Bone marrow (tissue), 2 donors: ENCODE measurements at regions not wholly inside any gene's neighbourhood (a gene's known extent, or its start where the extent isn't known, plus 50 kb on each side); places are given as distances from the start of the nearest gene placed in this dataset.

Source experiments
- DNase-seq, 2 donors: peaks; one replicate each; lab custom pipeline; 2025; lab: John Stamatoyannopoulos, UW

- DNase-seq: no peak
These were observed 155.3 kb downstream of the MRM1 start for GRCh38 chr17:36756695-36757094.

- no peak for DNase-seq
These were observed 159.0 kb downstream of the MRM1 start for GRCh38 chr17:36760425-36760824.

- no peak for DNase-seq
These were observed 160.0 kb downstream of the MRM1 start for GRCh38 chr17:36761203-36761950.

- no peak for DNase-seq
These were observed 164.2 kb downstream of the MRM1 start for GRCh38 chr17:36765436-36766043.

- DNase-seq: no peak
These were observed 167.0 kb downstream of the MRM1 start for GRCh38 chr17:36768394-36768793.

GRCh38 chr17:36773039-36773438 is 164.2 kb upstream of the LHX1 start:
- no peak for DNase-seq

- DNase-seq: no peak
These were observed 160.2 kb upstream of the LHX1 start for GRCh38 chr17:36777118-36777517.

GRCh38 chr17:36778448-36778847 is 158.8 kb upstream of the LHX1 start:
- DNase-seq: no peak

- DNase-seq: no peak
These were observed 157.7 kb upstream of the LHX1 start for GRCh38 chr17:36779550-36779949.

- no peak for DNase-seq
These were observed 152.6 kb upstream of the LHX1 start for GRCh38 chr17:36784633-36785032.

GRCh38 chr17:36786867-36787266 is 150.4 kb upstream of the LHX1 start:
- DNase-seq: no peak

GRCh38 chr17:36791150-36791941 is 145.9 kb upstream of the LHX1 start:
- DNase-seq: no peak

- DNase-seq: no peak
These were observed 145.3 kb upstream of the LHX1 start for GRCh38 chr17:36791942-36792475.

GRCh38 chr17:36792849-36793248 is 144.4 kb upstream of the LHX1 start:
- DNase-seq: no peak

GRCh38 chr17:36793976-36794375 is 143.3 kb upstream of the LHX1 start:
- no peak for DNase-seq

- DNase-seq: no peak
These were observed 129.6 kb upstream of the LHX1 start for GRCh38 chr17:36807496-36808179.

- DNase-seq: no peak
These were observed 129.1 kb upstream of the LHX1 start for GRCh38 chr17:36808180-36808661.

- DNase-seq: no peak
These were observed 124.5 kb upstream of the LHX1 start for GRCh38 chr17:36812762-36813161.

GRCh38 chr17:36813357-36813756 is 123.9 kb upstream of the LHX1 start:
- no peak for DNase-seq

- no peak for DNase-seq
These were observed 123.2 kb upstream of the LHX1 start for GRCh38 chr17:36813957-36814563.

- no peak for DNase-seq
These were observed 122.3 kb upstream of the LHX1 start for GRCh38 chr17:36814958-36815357.
